DMS79 treated with DMSO at 0.1 percent for 48 hours (cell line): ENCODE measurements at regions not wholly inside any gene's neighbourhood (a gene's known extent, or its start where the extent isn't known, plus 50 kb on each side); places are given as distances from the start of the nearest gene placed in this dataset.
"Not testable (repeated sequence)": the region's sequence is repeated elsewhere in the genome, so short reads cannot be mapped to it uniquely, and the experiment has no call there.

ENCODE experiments used
- DNase-seq: peaks from one replicate; lab custom pipeline; 2025; lab: John Stamatoyannopoulos, UW

- DNase-seq = no peak
Measured at GRCh38 chr14:85319998-85320630, 209.8 kb upstream of the FLRT2 start.

GRCh38 chr14:85325134-85326017 is 204.6 kb upstream of the FLRT2 start:
- DNase-seq = no peak

- no peak for DNase-seq
Measured at GRCh38 chr14:85332401-85332800, 197.5 kb upstream of the FLRT2 start.

- no peak for DNase-seq
Measured at GRCh38 chr14:85333313-85333712, 196.6 kb upstream of the FLRT2 start.

GRCh38 chr14:85333841-85334240 is 196.1 kb upstream of the FLRT2 start:
- DNase-seq = no peak

GRCh38 chr14:85334316-85334715 is 195.6 kb upstream of the FLRT2 start:
- DNase-seq = no peak

GRCh38 chr14:85336257-85336656 is 193.7 kb upstream of the FLRT2 start:
- DNase-seq = no peak

- no peak for DNase-seq
Measured at GRCh38 chr14:85336817-85337216, 193.1 kb upstream of the FLRT2 start.

- no peak for DNase-seq
Measured at GRCh38 chr14:85338895-85339294, 191.0 kb upstream of the FLRT2 start.

- no peak for DNase-seq
Measured at GRCh38 chr14:85342858-85343607, 186.9 kb upstream of the FLRT2 start.

GRCh38 chr14:85344171-85344570 is 185.8 kb upstream of the FLRT2 start:
- DNase-seq = no peak

GRCh38 chr14:85344847-85345570 is 184.9 kb upstream of the FLRT2 start:
- peak; percentile 60 for DNase-seq

- DNase-seq = no peak
Measured at GRCh38 chr14:85350667-85351066, 179.3 kb upstream of the FLRT2 start.

- DNase-seq = not testable (repeated sequence)
Measured at GRCh38 chr14:85352588-85352987, 177.4 kb upstream of the FLRT2 start.

GRCh38 chr14:85357120-85357519 is 172.8 kb upstream of the FLRT2 start:
- no peak for DNase-seq

- no peak for DNase-seq
Measured at GRCh38 chr14:85358136-85358785, 171.7 kb upstream of the FLRT2 start.

- DNase-seq = no peak
Measured at GRCh38 chr14:85359505-85359904, 170.4 kb upstream of the FLRT2 start.

GRCh38 chr14:85363358-85363757 is 166.6 kb upstream of the FLRT2 start:
- DNase-seq = no peak

- no peak for DNase-seq
Measured at GRCh38 chr14:85366226-85366625, 163.7 kb upstream of the FLRT2 start.

- no peak for DNase-seq
Measured at GRCh38 chr14:85380881-85381280, 149.1 kb upstream of the FLRT2 start.

- DNase-seq = no peak
Measured at GRCh38 chr14:85382341-85382740, 147.6 kb upstream of the FLRT2 start.

- DNase-seq = no peak
Measured at GRCh38 chr14:85387181-85387580, 142.8 kb upstream of the FLRT2 start.
